ENCODE measurements at regions not wholly inside any gene's neighbourhood (a gene's known extent, or its start where the extent isn't known, plus 50 kb on each side); places are given as distances from the start of the nearest gene placed in this dataset.

DNA sequence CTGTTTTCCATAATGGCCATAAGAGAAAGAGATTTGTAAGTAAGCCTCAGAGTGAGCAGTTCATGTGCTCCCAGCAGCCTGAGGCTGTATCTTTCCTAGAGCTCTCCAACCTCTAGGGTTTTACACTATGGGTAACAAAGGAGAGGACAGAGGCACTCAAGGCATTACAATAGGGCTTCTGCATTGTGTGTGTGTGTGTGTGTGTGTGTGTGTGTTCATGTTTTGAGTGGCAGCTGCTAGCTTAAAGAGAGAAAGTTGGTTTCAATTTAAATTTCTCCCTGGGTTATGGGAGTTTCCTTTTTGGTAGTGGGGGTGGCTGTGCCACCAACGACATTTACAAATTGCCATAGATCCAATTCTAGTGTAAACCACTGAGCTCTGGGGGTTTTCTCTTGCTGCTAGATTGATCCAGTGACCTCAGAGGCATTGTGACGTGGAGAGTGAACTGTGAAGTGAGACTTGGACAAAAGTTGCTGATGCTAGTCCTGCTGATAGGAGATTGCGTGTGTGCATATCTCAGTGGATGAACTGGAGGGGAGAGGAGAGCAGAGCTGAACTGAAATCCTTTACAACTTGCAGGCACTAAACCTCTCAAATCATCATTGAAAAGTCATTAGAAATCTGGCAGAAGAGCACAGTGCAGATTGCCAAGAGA is 67.2 kb upstream of the OLFM4 start:
- TF ChIP-seq, protein P1, sequence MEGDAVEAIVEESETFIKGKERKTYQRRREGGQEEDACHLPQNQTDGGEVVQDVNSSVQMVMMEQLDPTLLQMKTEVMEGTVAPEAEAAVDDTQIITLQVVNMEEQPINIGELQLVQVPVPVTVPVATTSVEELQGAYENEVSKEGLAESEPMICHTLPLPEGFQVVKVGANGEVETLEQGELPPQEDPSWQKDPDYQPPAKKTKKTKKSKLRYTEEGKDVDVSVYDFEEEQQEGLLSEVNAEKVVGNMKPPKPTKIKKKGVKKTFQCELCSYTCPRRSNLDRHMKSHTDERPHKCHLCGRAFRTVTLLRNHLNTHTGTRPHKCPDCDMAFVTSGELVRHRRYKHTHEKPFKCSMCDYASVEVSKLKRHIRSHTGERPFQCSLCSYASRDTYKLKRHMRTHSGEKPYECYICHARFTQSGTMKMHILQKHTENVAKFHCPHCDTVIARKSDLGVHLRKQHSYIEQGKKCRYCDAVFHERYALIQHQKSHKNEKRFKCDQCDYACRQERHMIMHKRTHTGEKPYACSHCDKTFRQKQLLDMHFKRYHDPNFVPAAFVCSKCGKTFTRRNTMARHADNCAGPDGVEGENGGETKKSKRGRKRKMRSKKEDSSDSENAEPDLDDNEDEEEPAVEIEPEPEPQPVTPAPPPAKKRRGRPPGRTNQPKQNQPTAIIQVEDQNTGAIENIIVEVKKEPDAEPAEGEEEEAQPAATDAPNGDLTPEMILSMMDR (IDR thresholded peaks at IDR 0.05; ENCODE audit: insufficient read depth, low read length, missing control alignments) = no peak
- ChIA-PET POLR2A (no interaction called here), CTCF (no interaction called here)
- no peak overlapping the region for H3K4me3 ChIP-seq (ENCODE audit: low read depth, low read length)
- no peak for DNase-seq (ENCODE audit: low read depth, low spot score)

DNA sequence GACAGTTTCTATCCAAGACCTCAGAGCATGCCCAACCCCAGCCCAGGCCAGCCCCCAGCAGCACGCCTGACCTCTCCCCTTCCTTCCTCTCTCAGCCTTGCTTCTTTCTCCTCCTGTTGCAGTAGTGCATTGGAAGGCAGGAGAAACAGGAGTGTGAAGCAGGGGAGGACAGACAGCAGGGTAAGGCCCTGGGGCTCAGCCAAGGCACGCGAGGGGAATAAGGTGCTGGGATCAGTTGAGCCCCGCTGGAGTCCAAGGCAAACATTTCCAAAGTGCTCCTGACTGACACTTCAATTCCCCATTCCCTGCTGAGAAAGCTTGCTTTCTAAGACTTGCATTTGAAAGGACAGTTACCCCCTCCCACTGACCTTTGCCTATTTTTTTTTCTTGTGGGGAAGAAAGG is 73.1 kb upstream of the OLFM4 start:
- TF ChIP-seq, protein P1 (IDR thresholded peaks at IDR 0.05; ENCODE audit: insufficient read depth, low read length, missing control alignments) = no peak
- POLR2A ChIA-PET = no interaction called here
- no peak overlapping the region for H3K4me3 ChIP-seq (ENCODE audit: low read depth, low read length)
- CTCF ChIA-PET = interaction anchor here (1.4 kb wide), 1 partner anchor 12 kb away, joined by 6 read pairs; no protein-coding TSS in a partner anchor
- no peak for DNase-seq (ENCODE audit: low read depth, low spot score)

DNA sequence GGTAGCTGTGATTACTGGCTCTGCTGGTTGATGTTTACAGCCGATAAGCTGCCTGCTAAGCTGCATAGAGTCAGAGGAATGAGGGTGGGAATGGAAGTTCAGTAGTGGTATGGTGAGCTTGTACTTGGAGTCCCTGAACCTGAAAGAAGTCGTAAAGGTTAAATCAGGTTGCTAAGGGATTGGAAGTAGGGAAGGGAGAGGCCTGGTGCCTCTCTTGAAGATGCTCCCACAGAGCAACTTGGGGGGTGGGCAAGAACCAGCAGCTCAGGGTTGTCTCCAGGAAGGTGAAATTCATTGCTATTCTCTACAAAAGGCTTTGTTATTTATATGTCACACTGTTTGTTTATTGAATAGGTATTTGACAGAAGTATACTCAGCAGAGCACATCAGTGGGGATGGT is 73.8 kb upstream of the OLFM4 start:
- POLR2A ChIA-PET = no interaction called here
- no peak overlapping the region for H3K4me3 ChIP-seq (ENCODE audit: low read depth, low read length)
- CTCF ChIA-PET = interaction anchor here (1.4 kb wide), 1 partner anchor 13 kb away, joined by 6 read pairs; no protein-coding TSS in a partner anchor
- TF ChIP-seq, protein P1 (IDR thresholded peaks at IDR 0.05; ENCODE audit: insufficient read depth, low read length, missing control alignments) = no peak
- no peak for DNase-seq (ENCODE audit: low read depth, low spot score)

DNA sequence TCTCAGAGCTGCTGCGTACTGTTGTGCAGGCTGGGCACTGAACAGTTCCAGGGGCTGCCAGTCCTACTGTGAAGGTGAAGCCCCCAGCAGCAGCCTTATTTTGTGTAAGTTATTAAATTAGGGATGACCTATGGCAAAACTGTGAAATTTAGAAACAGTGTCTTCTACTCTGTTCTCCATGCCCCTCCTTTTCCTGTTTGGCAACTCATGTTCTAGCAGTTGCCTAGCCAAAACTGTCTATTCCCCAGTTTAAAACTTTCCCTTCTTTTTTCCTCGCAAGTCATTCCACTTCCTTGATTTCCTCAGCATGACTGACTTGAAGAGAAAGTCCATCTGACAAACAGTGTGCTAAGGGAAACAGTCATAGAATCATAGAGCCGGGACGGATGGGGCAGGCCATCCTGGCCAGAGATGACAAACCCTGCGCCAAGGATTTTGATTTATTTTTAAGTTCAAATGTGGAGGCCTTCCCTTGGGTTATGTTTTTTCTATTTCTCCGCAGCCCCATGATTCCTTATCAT is 78.1 kb upstream of the OLFM4 start:
- DNase-seq (ENCODE audit: low read depth, low spot score) = no peak
- no peak overlapping the region for H3K4me3 ChIP-seq (ENCODE audit: low read depth, low read length)
- ChIA-PET POLR2A (no interaction called here), CTCF (no interaction called here)
- TF ChIP-seq, protein P1 (IDR thresholded peaks at IDR 0.05; ENCODE audit: insufficient read depth, low read length, missing control alignments) = no peak

DNA sequence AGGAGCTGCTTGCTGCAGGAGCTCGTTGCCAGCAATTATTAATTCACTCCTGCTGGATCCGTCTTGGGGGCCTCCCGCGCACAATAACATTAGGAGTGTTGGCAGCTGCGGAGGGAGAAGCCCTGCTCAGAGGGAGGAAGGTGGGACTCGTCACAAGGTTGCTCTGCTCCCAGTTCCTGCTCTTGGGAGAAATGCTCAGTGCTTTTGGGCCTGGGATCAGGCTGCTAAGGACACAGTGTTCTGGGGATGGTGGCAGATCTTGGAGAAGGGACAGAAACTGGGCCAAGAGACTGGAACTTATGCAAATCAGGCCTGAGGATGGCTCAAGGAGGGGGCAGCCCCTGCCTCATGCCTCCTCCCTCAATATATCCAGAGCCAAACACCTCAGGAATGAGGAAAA is 78.9 kb upstream of the OLFM4 start:
- ChIA-PET CTCF (no interaction called here), POLR2A (no interaction called here)
- TF ChIP-seq, protein P1 (IDR thresholded peaks at IDR 0.05; ENCODE audit: insufficient read depth, low read length, missing control alignments) = no peak
- no peak overlapping the region for H3K4me3 ChIP-seq (ENCODE audit: low read depth, low read length)
- no peak for DNase-seq (ENCODE audit: low read depth, low spot score)

DNA sequence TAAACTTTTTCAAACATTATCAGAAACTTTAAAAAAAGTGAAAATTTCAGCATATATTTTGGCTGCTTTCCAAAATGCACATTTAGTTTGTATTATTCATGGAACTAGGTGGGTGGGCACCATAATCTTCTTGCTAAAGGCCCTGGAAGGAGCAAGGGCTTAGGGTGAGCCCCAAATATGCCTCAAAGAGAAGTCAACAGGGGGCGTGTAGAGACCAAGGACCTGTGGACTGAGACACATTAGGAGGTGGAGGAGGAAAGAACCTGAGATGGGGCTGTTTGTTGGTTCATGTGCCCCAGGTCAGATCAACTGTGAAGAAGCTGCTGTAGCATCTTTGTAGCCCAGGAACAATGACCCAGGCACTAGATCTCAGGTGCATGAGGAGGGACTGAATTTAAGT is 79.6 kb upstream of the OLFM4 start:
- no peak overlapping the region for H3K4me3 ChIP-seq (ENCODE audit: low read depth, low read length)
- POLR2A ChIA-PET = no interaction called here
- TF ChIP-seq, protein P1 (IDR thresholded peaks at IDR 0.05; ENCODE audit: insufficient read depth, low read length, missing control alignments) = no peak
- CTCF ChIA-PET = no interaction called here
- DNase-seq (ENCODE audit: low read depth, low spot score) = no peak

All from AG04449 (cell line).